ENCODE measurements at regions not wholly inside any gene's neighbourhood (a gene's known extent, or its start where the extent isn't known, plus 50 kb on each side); places are given as distances from the start of the nearest gene placed in this dataset.
A peak's percentile ranks its signal among the peaks of the same experiment; 100 is the strongest.

DNA sequence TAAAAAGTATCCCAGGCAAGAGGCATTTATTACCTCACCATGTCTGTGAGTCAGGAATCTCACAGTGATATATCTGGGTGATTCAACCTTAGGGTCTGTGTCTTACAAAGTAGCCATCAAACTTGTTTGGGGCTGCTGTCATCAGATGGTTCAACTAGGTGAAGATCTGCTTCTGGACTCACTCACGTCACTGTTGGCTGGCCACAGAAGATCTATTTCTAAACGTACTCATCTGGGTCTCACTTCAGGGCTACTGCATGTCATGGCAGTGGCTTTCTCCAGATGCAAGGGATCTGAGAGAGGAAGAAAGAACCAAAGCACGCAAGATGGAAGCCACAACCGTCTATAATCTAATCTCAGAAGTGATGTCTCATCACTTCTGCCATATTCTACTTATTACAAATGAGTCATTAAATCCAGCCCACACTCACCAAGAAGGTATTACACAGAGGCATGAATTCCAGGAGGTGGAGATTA lies 267.8 kb upstream of the ANKRD50 start:
- H3K4me1 ChIP-seq (replicated peaks in 1 of 4; ENCODE audit: control insufficient read depth in 3 of 4, insufficient read depth in 4 of 4, low read length in 3 of 4) = peaks cover 0 to 4% (median 2%) of the 10 kb centered on the region in 4 experiments; a peak in 2 of 7 replicates
- no peak overlapping the region for H2BK15ac ChIP-seq (ENCODE audit: low read length)
- CTCF ChIA-PET (ENCODE audit: partially characterized antibody) = no interaction called here
- H3K4ac ChIP-seq (replicated peaks; ENCODE audit: insufficient read length, low read depth, low read length) = no peak overlapping the region
- H3K56ac ChIP-seq (replicated peaks; ENCODE audit: insufficient read length, low read depth, low read length) = no peak overlapping the region
- no peak overlapping the region for H2BK20ac ChIP-seq (ENCODE audit: low read length)
- H4K20me1 ChIP-seq (replicated peaks in 1 of 2; ENCODE audit: control insufficient read depth in 1 of 2, insufficient read depth in 2 of 2, low read length in 2 of 2) = no peaks in the 10 kb centered on the region
- H3K27me3 ChIP-seq (replicated peaks in 1 of 4; ENCODE audit: control insufficient read depth in 3 of 4, extremely low read depth in 1 of 4, insufficient read depth in 3 of 4, low read length in 3 of 4) = no peaks in the 10 kb centered on the region
- no peak overlapping the region for H4K8ac ChIP-seq (ENCODE audit: extremely low read depth, insufficient read depth, low read length)
- H3K9me3 ChIP-seq (ENCODE audit: insufficient read depth in 2 of 2, low read depth in 1 of 2, low read length in 1 of 2) = no peaks in the 10 kb centered on the region
- 85% methylated on average over 4 of the region's 4 CpGs; no CpG with 5 or more reads in 1 of the 2 experiments for WGBS, 2 experiments (ENCODE audit: extremely low coverage in 1 of 2, insufficient coverage in 1 of 2, insufficient read length in 1 of 2, insufficient replicate concordance in 2 of 2, low coverage in 1 of 2, low lambda C conversion rate in 2 of 2, missing lambda C conversion rate in 1 of 2)
- FAIRE-seq (no peak), DNase-seq (ENCODE audit: low read depth in 1 of 2, low spot score in 2 of 2) (no peak)
- no peaks in the 10 kb centered on the region for H3K79me1 ChIP-seq (ENCODE audit: low read depth, low read length)
- H2AFZ ChIP-seq (ENCODE audit: low read length) = peak overlapping the region; percentile 73
- H3K4me3 ChIP-seq (ENCODE audit: extremely low read depth in 1 of 4, insufficient read depth in 2 of 4, low read depth in 3 of 4, low read length in 4 of 4) = no peak overlapping the region
- H2BK5ac ChIP-seq (ENCODE audit: low read depth, low read length) = no peak overlapping the region
- no peak overlapping the region for H3K23ac ChIP-seq (ENCODE audit: insufficient read length)
- H2BK120ac ChIP-seq (replicated peaks; ENCODE audit: low read depth, low read length) = no peak overlapping the region
- no peaks in the 10 kb centered on the region for H3K79me2 ChIP-seq (ENCODE audit: control insufficient read depth in 1 of 2, insufficient read depth in 2 of 2, low read length in 2 of 2)
- H3K23me2 ChIP-seq (ENCODE audit: low read depth, low read length) = no peaks in the 10 kb centered on the region
- H2AK5ac ChIP-seq (ENCODE audit: low read depth, low read length) = no peak overlapping the region
- no peak overlapping the region for H3K9ac ChIP-seq (replicated peaks in 1 of 4; ENCODE audit: extremely low read depth in 1 of 4, low read depth in 3 of 4, low read length in 3 of 4)
- POLR2A ChIA-PET (ENCODE audit: partially characterized antibody) = no interaction called here
- no peak overlapping the region for H4K91ac ChIP-seq (replicated peaks; ENCODE audit: insufficient read length, low read length)
- H3K4me2 ChIP-seq (ENCODE audit: insufficient read depth in 1 of 2, low read depth in 2 of 2, low read length in 2 of 2) = no peak overlapping the region
- no peak overlapping the region for H2BK12ac ChIP-seq (ENCODE audit: low read depth, low read length)
- H3K14ac ChIP-seq (ENCODE audit: insufficient read length) = no peak overlapping the region
- no peaks in the 10 kb centered on the region for H3K36me3 ChIP-seq (ENCODE audit: control insufficient read depth in 2 of 4, insufficient read depth in 4 of 4, low read length in 3 of 4)
- no peak overlapping the region for H3K18ac ChIP-seq (ENCODE audit: extremely low read depth, low read length)
- H3K27ac ChIP-seq (ENCODE audit: low read depth, low read length) = no peak overlapping the region
- no peak overlapping the region for H4K5ac ChIP-seq (ENCODE audit: insufficient read length, low read depth, low read length)
- TF ChIP-seq, protein P1, sequence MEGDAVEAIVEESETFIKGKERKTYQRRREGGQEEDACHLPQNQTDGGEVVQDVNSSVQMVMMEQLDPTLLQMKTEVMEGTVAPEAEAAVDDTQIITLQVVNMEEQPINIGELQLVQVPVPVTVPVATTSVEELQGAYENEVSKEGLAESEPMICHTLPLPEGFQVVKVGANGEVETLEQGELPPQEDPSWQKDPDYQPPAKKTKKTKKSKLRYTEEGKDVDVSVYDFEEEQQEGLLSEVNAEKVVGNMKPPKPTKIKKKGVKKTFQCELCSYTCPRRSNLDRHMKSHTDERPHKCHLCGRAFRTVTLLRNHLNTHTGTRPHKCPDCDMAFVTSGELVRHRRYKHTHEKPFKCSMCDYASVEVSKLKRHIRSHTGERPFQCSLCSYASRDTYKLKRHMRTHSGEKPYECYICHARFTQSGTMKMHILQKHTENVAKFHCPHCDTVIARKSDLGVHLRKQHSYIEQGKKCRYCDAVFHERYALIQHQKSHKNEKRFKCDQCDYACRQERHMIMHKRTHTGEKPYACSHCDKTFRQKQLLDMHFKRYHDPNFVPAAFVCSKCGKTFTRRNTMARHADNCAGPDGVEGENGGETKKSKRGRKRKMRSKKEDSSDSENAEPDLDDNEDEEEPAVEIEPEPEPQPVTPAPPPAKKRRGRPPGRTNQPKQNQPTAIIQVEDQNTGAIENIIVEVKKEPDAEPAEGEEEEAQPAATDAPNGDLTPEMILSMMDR (IDR thresholded peaks at IDR 0.05; ENCODE audit: control extremely low read depth in 1 of 3, insufficient read depth in 1 of 3, low read depth in 1 of 3, low read length in 3 of 3) = no peak
- TF ChIP-seq SP4 (IDR thresholded peaks at IDR 0.05; ENCODE audit: low read length) (no peak), HDAC2 (IDR thresholded peaks at IDR 0.05; ENCODE audit: borderline replicate concordance in 1 of 2, low read depth in 2 of 2, low read length in 2 of 2) (no peak)
- TF ChIP-seq, protein P2, sequence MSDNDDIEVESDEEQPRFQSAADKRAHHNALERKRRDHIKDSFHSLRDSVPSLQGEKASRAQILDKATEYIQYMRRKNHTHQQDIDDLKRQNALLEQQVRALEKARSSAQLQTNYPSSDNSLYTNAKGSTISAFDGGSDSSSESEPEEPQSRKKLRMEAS (IDR thresholded peaks at IDR 0.05) = no peak

Data from H1 (cell line).